ENCODE measurements at regions not wholly inside any gene's neighbourhood (a gene's known extent, or its start where the extent isn't known, plus 50 kb on each side); places are given as distances from the start of the nearest gene placed in this dataset.

- H3K27ac ChIP-seq (ENCODE audit: insufficient read depth in 1 of 2, low read depth in 1 of 2, low read length in 2 of 2, poor library complexity in 1 of 2, severe bottlenecking in 2 of 2), result no peak overlapping the region
- CTCF ChIA-PET, result interaction anchor here (0.6 to 3.3 kb wide), 18 partner anchors 8 to 221 kb away, joined by 3 to 17 read pairs (median 4); no protein-coding TSS in a partner anchor
- peaks cover 0 to 3% (median 2%) of the 10 kb centered on the region in 4 experiments for H3K4me1 ChIP-seq (ENCODE audit: control extremely low read depth in 1 of 4, control insufficient read depth in 4 of 4, insufficient read depth in 4 of 4, low read length in 3 of 4)
- no peak overlapping the region for H3K4me3 ChIP-seq (ENCODE audit: control insufficient read depth in 1 of 7, extremely low read depth in 1 of 7, insufficient read depth in 4 of 7, low read depth in 2 of 7, low read length in 6 of 7)
- peaks cover 0 to 15% (median 4%) of the 10 kb centered on the region in 5 experiments for H3K27me3 ChIP-seq (replicated peaks in 2 of 5; ENCODE audit: control insufficient read depth in 4 of 5, insufficient read depth in 5 of 5, low read length in 4 of 5)
- no peaks in the 10 kb centered on the region for H3K9me3 ChIP-seq (ENCODE audit: control extremely low read depth in 1 of 5, control insufficient read depth in 4 of 5, insufficient read depth in 2 of 5, low read depth in 1 of 5, low read length in 4 of 5)
- no peaks in the 10 kb centered on the region for H3K36me3 ChIP-seq (ENCODE audit: control insufficient read depth in 4 of 4, insufficient read depth in 4 of 4, low read length in 3 of 4)
- POLR2A ChIA-PET, result interaction anchor here (1.0 kb wide), 1 partner anchor 47 kb away, joined by 3 read pairs; no protein-coding TSS in a partner anchor
- 70% methylated on average over 10 of the region's 13 CpGs for WGBS (ENCODE audit: insufficient coverage)
- peak; percentile 23 to 38 (median 37) for DNase-seq
Observed at GRCh38 chr6:41463062-41463930, 82.9 kb upstream of the FOXP4 start.

- Histone ChIP-seq H3K4me1 (ENCODE audit: control extremely low read depth in 1 of 4, control insufficient read depth in 4 of 4, insufficient read depth in 4 of 4, low read length in 3 of 4) (peaks cover 0 to 3% (median 2%) of the 10 kb centered on the region in 4 experiments), H3K27me3 (replicated peaks in 2 of 5; ENCODE audit: control insufficient read depth in 4 of 5, insufficient read depth in 5 of 5, low read length in 4 of 5) (peaks cover 0 to 22% (median 5%) of the 10 kb centered on the region in 5 experiments), H3K36me3 (ENCODE audit: control insufficient read depth in 4 of 4, insufficient read depth in 4 of 4, low read length in 3 of 4) (no peaks in the 10 kb centered on the region), H3K4me3 (ENCODE audit: control insufficient read depth in 1 of 7, extremely low read depth in 1 of 7, insufficient read depth in 4 of 7, low read depth in 2 of 7, low read length in 6 of 7) (no peak overlapping the region), H3K27ac (ENCODE audit: insufficient read depth in 1 of 2, low read depth in 1 of 2, low read length in 2 of 2, poor library complexity in 1 of 2, severe bottlenecking in 2 of 2) (no peak overlapping the region), H3K9me3 (ENCODE audit: control extremely low read depth in 1 of 5, control insufficient read depth in 4 of 5, insufficient read depth in 2 of 5, low read depth in 1 of 5, low read length in 4 of 5) (no peaks in the 10 kb centered on the region)
- WGBS (ENCODE audit: insufficient coverage), result 83% methylated on average over 2 of the region's 3 CpGs
- DNase-seq, result no peak
- ChIA-PET CTCF (interaction anchor here (0.8 to 3.3 kb wide), 7 partner anchors 9 to 220 kb away, joined by 4 to 17 read pairs (median 4); no protein-coding TSS in a partner anchor), POLR2A (interaction anchor here (1.0 kb wide), 1 partner anchor 46 kb away, joined by 3 read pairs; no protein-coding TSS in a partner anchor)
Observed at GRCh38 chr6:41464019-41464418, 82.2 kb upstream of the FOXP4 start.

- 96% methylated on average over 6 of the region's 7 CpGs for WGBS (ENCODE audit: insufficient coverage)
Observed at GRCh38 chr6:41464481-41464880, 81.7 kb upstream of the FOXP4 start.

GRCh38 chr6:41466437-41466990 lies 79.7 kb upstream of the FOXP4 start:
- DNase-seq, result no peak
- Histone ChIP-seq H3K9me3 (ENCODE audit: control extremely low read depth in 1 of 5, control insufficient read depth in 4 of 5, insufficient read depth in 2 of 5, low read depth in 1 of 5, low read length in 4 of 5) (no peaks in the 10 kb centered on the region), H3K27ac (ENCODE audit: insufficient read depth in 1 of 2, low read depth in 1 of 2, low read length in 2 of 2, poor library complexity in 1 of 2, severe bottlenecking in 2 of 2) (no peak overlapping the region), H3K36me3 (ENCODE audit: control insufficient read depth in 4 of 4, insufficient read depth in 4 of 4, low read length in 3 of 4) (no peaks in the 10 kb centered on the region), H3K27me3 (replicated peaks in 2 of 5; ENCODE audit: control insufficient read depth in 4 of 5, insufficient read depth in 5 of 5, low read length in 4 of 5) (peaks cover 0 to 47% (median 18%) of the 10 kb centered on the region in 5 experiments), H3K4me3 (ENCODE audit: control insufficient read depth in 1 of 7, extremely low read depth in 1 of 7, insufficient read depth in 4 of 7, low read depth in 2 of 7, low read length in 6 of 7) (no peak overlapping the region), H3K4me1 (ENCODE audit: control extremely low read depth in 1 of 4, control insufficient read depth in 4 of 4, insufficient read depth in 4 of 4, low read length in 3 of 4) (peaks cover 3 to 17% (median 11%) of the 10 kb centered on the region in 4 experiments)
- 43% methylated on average over 2 of the region's 2 CpGs for WGBS (ENCODE audit: insufficient coverage)
- ChIA-PET CTCF (interaction anchor here (0.9 kb wide), 1 partner anchor 121 kb away, joined by 3 read pairs; no protein-coding TSS in a partner anchor), POLR2A (no interaction called here)

More at GRCh38 chr6:41464481-41464880, 81.7 kb upstream of the FOXP4 start:
- Histone ChIP-seq H3K27ac (ENCODE audit: insufficient read depth in 1 of 2, low read depth in 1 of 2, low read length in 2 of 2, poor library complexity in 1 of 2, severe bottlenecking in 2 of 2) (no peak overlapping the region), H3K4me3 (ENCODE audit: control insufficient read depth in 1 of 7, extremely low read depth in 1 of 7, insufficient read depth in 4 of 7, low read depth in 2 of 7, low read length in 6 of 7) (no peak overlapping the region), H3K4me1 (ENCODE audit: control extremely low read depth in 1 of 4, control insufficient read depth in 4 of 4, insufficient read depth in 4 of 4, low read length in 3 of 4) (peaks cover 0 to 3% (median 3%) of the 10 kb centered on the region in 4 experiments), H3K36me3 (ENCODE audit: control insufficient read depth in 4 of 4, insufficient read depth in 4 of 4, low read length in 3 of 4) (no peaks in the 10 kb centered on the region), H3K9me3 (ENCODE audit: control extremely low read depth in 1 of 5, control insufficient read depth in 4 of 5, insufficient read depth in 2 of 5, low read depth in 1 of 5, low read length in 4 of 5) (no peaks in the 10 kb centered on the region), H3K27me3 (replicated peaks in 2 of 5; ENCODE audit: control insufficient read depth in 4 of 5, insufficient read depth in 5 of 5, low read length in 4 of 5) (peaks cover 0 to 26% (median 6%) of the 10 kb centered on the region in 5 experiments)
- no peak for DNase-seq
- CTCF ChIA-PET, result interaction anchor here (0.8 to 1.7 kb wide), 5 partner anchors 9 to 125 kb away, joined by 4 read pairs; no protein-coding TSS in a partner anchor
- POLR2A ChIA-PET, result interaction anchor here (1.0 kb wide), 1 partner anchor 46 kb away, joined by 3 read pairs; no protein-coding TSS in a partner anchor

GRCh38 chr6:41467061-41467460 lies 79.1 kb upstream of the FOXP4 start:
- Histone ChIP-seq H3K4me1 (ENCODE audit: control extremely low read depth in 1 of 4, control insufficient read depth in 4 of 4, insufficient read depth in 4 of 4, low read length in 3 of 4) (peaks cover 3 to 17% (median 11%) of the 10 kb centered on the region in 4 experiments), H3K4me3 (ENCODE audit: control insufficient read depth in 1 of 7, extremely low read depth in 1 of 7, insufficient read depth in 4 of 7, low read depth in 2 of 7, low read length in 6 of 7) (no peak overlapping the region), H3K27ac (ENCODE audit: insufficient read depth in 1 of 2, low read depth in 1 of 2, low read length in 2 of 2, poor library complexity in 1 of 2, severe bottlenecking in 2 of 2) (no peak overlapping the region), H3K36me3 (ENCODE audit: control insufficient read depth in 4 of 4, insufficient read depth in 4 of 4, low read length in 3 of 4) (no peaks in the 10 kb centered on the region), H3K27me3 (replicated peaks in 2 of 5; ENCODE audit: control insufficient read depth in 4 of 5, insufficient read depth in 5 of 5, low read length in 4 of 5) (peaks cover 0 to 50% (median 18%) of the 10 kb centered on the region in 5 experiments), H3K9me3 (ENCODE audit: control extremely low read depth in 1 of 5, control insufficient read depth in 4 of 5, insufficient read depth in 2 of 5, low read depth in 1 of 5, low read length in 4 of 5) (no peaks in the 10 kb centered on the region)
- ChIA-PET POLR2A (no interaction called here), CTCF (interaction anchor here (0.9 kb wide), 1 partner anchor 120 kb away, joined by 3 read pairs; no protein-coding TSS in a partner anchor)
- 82% methylated on average over 3 of the region's 10 CpGs for WGBS (ENCODE audit: insufficient coverage)
- DNase-seq, result peak in 2 of 3 donors; percentile 23 to 33

GRCh38 chr6:41467627-41468404 lies 78.4 kb upstream of the FOXP4 start:
- no peak for DNase-seq

More at GRCh38 chr6:41467627-41468404, 78.4 kb upstream of the FOXP4 start:
- Histone ChIP-seq H3K36me3 (ENCODE audit: control insufficient read depth in 4 of 4, insufficient read depth in 4 of 4, low read length in 3 of 4) (no peaks in the 10 kb centered on the region), H3K4me1 (ENCODE audit: control extremely low read depth in 1 of 4, control insufficient read depth in 4 of 4, insufficient read depth in 4 of 4, low read length in 3 of 4) (peaks cover 3 to 17% (median 11%) of the 10 kb centered on the region in 4 experiments), H3K9me3 (ENCODE audit: control extremely low read depth in 1 of 5, control insufficient read depth in 4 of 5, insufficient read depth in 2 of 5, low read depth in 1 of 5, low read length in 4 of 5) (no peaks in the 10 kb centered on the region), H3K27ac (ENCODE audit: insufficient read depth in 1 of 2, low read depth in 1 of 2, low read length in 2 of 2, poor library complexity in 1 of 2, severe bottlenecking in 2 of 2) (no peak overlapping the region), H3K27me3 (replicated peaks in 2 of 5; ENCODE audit: control insufficient read depth in 4 of 5, insufficient read depth in 5 of 5, low read length in 4 of 5) (peaks cover 0 to 57% (median 18%) of the 10 kb centered on the region in 5 experiments), H3K4me3 (ENCODE audit: control insufficient read depth in 1 of 7, extremely low read depth in 1 of 7, insufficient read depth in 4 of 7, low read depth in 2 of 7, low read length in 6 of 7) (no peak overlapping the region)
- ChIA-PET CTCF (interaction anchor here (0.5 to 0.9 kb wide), 2 partner anchors 40 to 120 kb away, joined by 3 read pairs; no protein-coding TSS in a partner anchor), POLR2A (no interaction called here)
- 95% methylated on average over 11 of the region's 16 CpGs for WGBS (ENCODE audit: insufficient coverage)

Measured in common myeloid progenitor, CD34-positive (primary cell).